Effector memory CD8-positive, alpha-beta T cell (primary cell): ENCODE measurements at regions not wholly inside any gene's neighbourhood (a gene's known extent, or its start where the extent isn't known, plus 50 kb on each side); places are given as distances from the start of the nearest gene placed in this dataset.

ENCODE experiments used
- ATAC-seq: fragments of 150-1000 bp; cut with Tn5 transposase; replicated peaks from 2 replicates; pipeline ENCODE4 v1.10.0; 2021; ENCODE audit warnings: mild to moderate bottlenecking, moderate library complexity
- DNase-seq, 3 experiments: peaks; one replicate each; pipeline ENCODE4 v3.0.0; 2021
- H3K27ac Mint-ChIP-seq, 2 donors: one replicate each; pipeline ENCODE4 v1.8.0; 2022; ENCODE audit warnings: mild to moderate bottlenecking in 2 of 2, mixed read lengths in 2 of 2, moderate library complexity in 2 of 2
- H3K27me3 Mint-ChIP-seq, 2 donors: one replicate each; pipeline ENCODE4 v1.8.0; 2022; ENCODE audit warnings: mixed read lengths in 2 of 2
- H3K36me3 Mint-ChIP-seq: one replicate; pipeline ENCODE4 v1.8.0; 2022; ENCODE audit warnings: mild to moderate bottlenecking, moderate library complexity, mixed read lengths; ENCODE audit not compliant: insufficient read depth
- H3K4me1 Mint-ChIP-seq, 2 donors: one replicate each; pipeline ENCODE4 v1.8.0; 2022; ENCODE audit warnings: low read depth in 2 of 2, mixed read lengths in 2 of 2
- H3K4me3 Mint-ChIP-seq, 2 donors: one replicate each; pipeline ENCODE4 v1.8.0; 2022; ENCODE audit warnings: mild to moderate bottlenecking in 2 of 2, mixed read lengths in 2 of 2, moderate library complexity in 2 of 2
- H3K9me3 Mint-ChIP-seq, 2 donors: one replicate each; pipeline ENCODE4 v1.8.0; 2022; ENCODE audit warnings: mixed read lengths in 2 of 2

DNA sequence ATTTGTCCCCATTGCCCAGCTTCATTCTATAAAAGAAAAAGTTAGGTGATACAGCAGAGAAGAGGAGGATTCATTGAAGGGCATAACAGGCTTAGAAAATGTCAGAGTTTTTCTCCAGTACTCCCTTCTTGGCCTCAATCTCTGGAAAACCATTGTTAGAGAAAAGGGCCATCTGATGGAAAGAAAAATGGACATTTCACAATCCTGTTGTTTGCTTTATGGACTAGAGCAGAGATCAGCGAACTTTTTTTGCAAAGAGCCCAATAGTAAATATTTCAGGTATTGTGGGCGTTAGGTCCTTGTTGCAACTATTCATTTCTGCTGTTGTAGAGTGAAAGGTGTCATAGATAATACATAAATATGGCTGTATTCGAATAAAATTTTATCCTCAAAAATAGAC is 208.8 kb downstream of the TLE4 start:
- ATAC-seq = no peak
- Mint-ChIP-seq H3K4me1 (no peaks in the 10 kb centered on the region), H3K9me3 (no peaks in the 10 kb centered on the region), H3K36me3 (no peaks in the 10 kb centered on the region), H3K27ac (no peak overlapping the region), H3K4me3 (no peak overlapping the region), H3K27me3 (peaks cover 0 to 8% of the 10 kb centered on the region in 2 donors)
- no peak for DNase-seq

DNA sequence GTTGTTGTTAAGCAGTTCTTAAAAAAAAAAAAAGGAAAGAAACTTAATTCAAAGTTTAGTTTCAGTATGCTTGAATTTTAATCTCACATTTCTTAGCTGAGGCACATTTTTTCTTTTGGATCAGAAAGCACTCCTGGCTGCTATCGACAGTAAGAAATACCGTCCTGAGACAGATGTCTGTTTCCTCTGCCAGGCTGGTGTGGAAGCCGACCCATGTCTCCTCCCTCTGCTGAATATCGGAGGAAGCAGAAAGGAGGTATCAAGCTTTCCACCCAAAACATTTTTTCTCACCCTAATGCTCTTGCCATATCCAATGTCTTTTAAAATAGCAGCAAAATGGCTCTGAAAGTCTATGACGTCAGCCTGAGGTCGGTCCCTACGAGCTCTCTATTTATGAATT is 208.1 kb downstream of the TLE4 start:
- ATAC-seq (no peak), DNase-seq (no peak)
- H3K27me3 Mint-ChIP-seq = peaks cover 0 to 8% of the 10 kb centered on the region in 2 donors
- H3K9me3 Mint-ChIP-seq = no peaks in the 10 kb centered on the region
- no peaks in the 10 kb centered on the region for H3K4me1 Mint-ChIP-seq
- no peak overlapping the region for H3K27ac Mint-ChIP-seq
- H3K36me3 Mint-ChIP-seq = no peaks in the 10 kb centered on the region
- no peak overlapping the region for H3K4me3 Mint-ChIP-seq

DNA sequence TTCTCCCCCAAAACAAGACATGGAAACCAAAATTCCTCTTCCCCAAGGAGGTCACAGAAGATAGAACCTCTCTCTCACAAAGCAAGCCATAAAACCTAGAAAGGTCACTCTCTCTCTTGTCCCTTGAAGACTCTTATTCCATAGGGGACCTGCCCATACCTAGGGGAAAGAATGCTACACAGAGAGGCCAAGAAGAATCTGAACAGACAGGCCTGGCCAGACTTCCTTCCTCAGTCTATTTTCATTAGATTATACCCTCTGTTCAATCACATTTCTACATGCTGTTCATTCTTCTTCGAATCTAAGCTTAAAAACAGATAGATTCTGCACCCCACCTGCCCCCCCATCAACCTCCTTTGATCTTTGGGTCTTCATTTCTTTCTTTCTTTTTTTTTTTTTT is 206.8 kb downstream of the TLE4 start:
- ATAC-seq (no peak), DNase-seq (no peak)
- H3K4me1 Mint-ChIP-seq = no peaks in the 10 kb centered on the region
- H3K27me3 Mint-ChIP-seq = peaks cover 0 to 7% of the 10 kb centered on the region in 2 donors
- no peaks in the 10 kb centered on the region for H3K9me3 Mint-ChIP-seq
- H3K4me3 Mint-ChIP-seq = no peak overlapping the region
- H3K36me3 Mint-ChIP-seq = no peaks in the 10 kb centered on the region
- no peak overlapping the region for H3K27ac Mint-ChIP-seq

DNA sequence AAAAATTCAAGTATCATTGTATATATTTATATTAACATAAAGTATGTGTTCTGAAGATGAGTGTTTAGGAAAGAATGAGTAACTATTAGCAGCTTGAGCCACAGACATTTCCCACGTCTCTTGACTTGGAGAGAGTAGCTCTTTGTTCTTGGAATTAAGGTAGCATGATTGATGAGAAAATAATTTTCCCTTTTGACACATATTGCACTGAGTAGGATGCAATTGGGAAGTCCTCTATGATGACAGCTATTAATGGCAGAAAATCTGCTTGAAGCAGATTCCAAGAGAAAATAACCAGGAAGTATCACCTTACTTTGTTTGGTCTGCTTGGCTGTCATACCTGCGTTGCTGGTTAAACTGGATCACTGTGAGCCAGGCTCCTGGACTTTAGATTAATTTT is 204.8 kb downstream of the TLE4 start:
- Mint-ChIP-seq H3K27me3 (peaks cover 0 to 10% of the 10 kb centered on the region in 2 donors), H3K4me1 (no peaks in the 10 kb centered on the region), H3K36me3 (no peaks in the 10 kb centered on the region), H3K9me3 (no peaks in the 10 kb centered on the region), H3K27ac (no peak overlapping the region), H3K4me3 (no peak overlapping the region)
- DNase-seq = no peak
- ATAC-seq = no peak
